SW 1271 (cell line): ENCODE measurements at regions not wholly inside any gene's neighbourhood (a gene's known extent, or its start where the extent isn't known, plus 50 kb on each side); places are given as distances from the start of the nearest gene placed in this dataset.

ENCODE experiments used
- DNase-seq, 2 experiments: peaks; one replicate each; lab custom pipeline; 2025; lab: John Stamatoyannopoulos, UW

GRCh38 chr20:7637184-7637583 lies 303.1 kb downstream of the HAO1 start:
- no peak for DNase-seq

DNA sequence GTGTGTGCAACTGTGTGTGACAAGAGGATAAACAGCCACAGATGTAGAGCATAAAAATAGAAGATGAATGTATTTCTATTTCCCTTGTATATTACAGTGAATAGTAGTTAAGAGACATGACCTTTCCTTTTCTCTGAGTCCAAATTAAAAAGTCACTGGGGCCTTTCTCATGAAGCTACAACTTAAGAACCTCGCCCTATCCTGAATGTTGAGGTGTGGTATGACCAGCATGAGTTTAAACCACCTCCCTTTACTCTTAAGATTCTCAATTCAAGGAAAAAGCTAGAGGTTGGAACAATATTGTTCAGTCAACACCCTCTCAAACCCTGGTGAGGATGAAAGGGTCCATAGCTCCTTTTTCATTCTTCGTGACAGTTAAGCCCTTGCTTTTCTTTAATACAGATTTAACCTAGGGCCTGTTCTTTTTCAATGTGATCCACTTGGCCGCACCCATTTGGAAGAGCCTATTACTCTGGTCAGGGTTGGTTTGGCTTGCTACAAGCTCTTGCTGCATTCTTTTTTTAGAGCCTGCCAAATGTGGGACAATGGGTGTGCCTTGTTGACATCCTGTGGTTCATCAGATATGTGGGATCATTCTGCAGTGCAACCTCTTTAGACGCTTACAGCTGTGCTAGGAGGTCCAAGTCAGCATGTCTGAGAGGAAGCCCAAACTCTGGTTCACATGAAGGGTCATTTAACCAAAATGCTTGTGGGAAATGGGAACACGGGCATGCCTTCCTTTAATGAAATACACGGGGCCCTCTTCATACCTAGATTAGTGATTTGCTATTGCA lies 290.0 kb downstream of the HAO1 start:
- DNase-seq = no peak

DNA sequence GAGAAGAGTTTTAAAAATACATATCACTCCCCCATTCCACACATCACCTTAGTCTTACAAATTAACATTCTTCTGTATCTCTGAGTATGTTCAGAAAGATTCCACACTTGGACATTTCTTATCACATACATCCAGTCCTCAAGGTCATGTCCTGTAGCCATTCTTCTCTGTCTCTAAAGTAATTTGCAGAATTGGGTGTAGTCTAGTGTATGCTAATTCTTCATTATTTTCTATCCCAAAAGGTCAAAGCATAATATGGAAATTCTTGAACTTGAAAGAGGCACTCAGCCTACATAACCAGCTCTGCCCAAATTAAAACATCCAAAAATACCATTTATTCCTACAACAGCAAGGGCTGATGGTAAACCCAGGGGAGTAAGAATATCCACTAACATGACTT lies 286.0 kb downstream of the HAO1 start:
- DNase-seq = no peak

- DNase-seq = no peak
These were observed 283.4 kb downstream of the HAO1 start for GRCh38 chr20:7656687-7657467.

DNA sequence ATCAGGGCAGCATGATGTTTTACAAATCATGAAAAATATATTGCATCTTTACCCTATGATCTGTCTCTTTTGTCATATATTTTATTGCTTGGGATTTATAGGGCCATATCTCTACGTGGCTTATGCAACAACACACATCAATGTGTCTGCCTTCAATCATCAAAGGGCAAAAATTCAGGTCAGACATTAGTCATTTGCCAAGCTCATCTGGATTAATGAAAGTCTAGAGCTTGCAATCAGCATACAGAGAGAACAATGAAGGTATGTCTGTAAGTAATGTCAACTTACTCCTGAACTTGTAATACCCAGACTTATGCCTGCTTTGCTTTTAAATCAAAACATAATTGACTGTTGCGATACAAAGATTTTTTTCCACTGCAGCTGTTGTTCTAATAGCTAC lies 282.7 kb downstream of the HAO1 start:
- DNase-seq = no peak

- no peak for DNase-seq
These were observed 280.1 kb downstream of the HAO1 start for GRCh38 chr20:7660165-7660564.

- no peak for DNase-seq
These were observed 274.9 kb downstream of the HAO1 start for GRCh38 chr20:7665376-7665775.

DNA sequence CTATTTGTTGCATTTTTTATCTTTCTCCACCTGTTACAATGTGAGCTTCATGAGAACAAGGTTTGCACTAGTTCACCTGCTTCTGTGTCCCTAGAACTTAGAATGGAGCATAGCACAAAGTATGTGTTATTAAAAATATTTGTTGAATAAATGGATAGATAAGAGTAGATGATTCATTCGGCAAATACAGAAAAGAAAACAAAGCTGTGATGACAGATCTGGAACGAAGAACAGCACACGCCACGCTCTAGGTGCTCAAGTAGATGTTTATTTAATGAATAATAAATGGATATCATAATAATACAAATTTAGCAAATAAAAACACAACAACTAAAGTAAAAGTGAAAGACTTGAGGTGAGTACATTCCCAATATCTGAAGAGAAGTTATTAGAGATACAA lies 273.1 kb downstream of the HAO1 start:
- no peak for DNase-seq

- DNase-seq = no peak
These were observed 267.7 kb downstream of the HAO1 start for GRCh38 chr20:7672571-7672970.

- no peak for DNase-seq
These were observed 266.4 kb downstream of the HAO1 start for GRCh38 chr20:7673841-7674240.

- DNase-seq = no peak
These were observed 257.3 kb downstream of the HAO1 start for GRCh38 chr20:7682916-7683315.

DNA sequence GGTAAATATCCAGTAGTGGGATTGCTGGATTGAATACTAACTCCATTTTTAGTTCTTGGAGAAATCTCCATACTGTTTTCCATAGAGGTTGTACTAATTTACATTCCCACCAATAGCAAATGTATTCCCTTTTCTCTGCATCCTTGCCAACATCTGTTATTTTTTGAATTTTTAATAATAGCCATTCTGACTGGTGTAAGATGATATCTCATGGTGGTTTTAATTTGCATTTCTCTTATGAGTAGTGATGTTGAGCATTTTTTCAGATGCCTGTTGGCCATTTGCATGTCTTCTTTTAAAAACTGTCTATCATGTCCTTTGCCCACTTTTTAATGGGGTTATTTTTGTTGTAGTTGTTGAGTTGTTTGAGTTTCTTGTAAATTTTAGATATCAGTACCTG lies 253.2 kb downstream of the HAO1 start:
- no peak for DNase-seq

- DNase-seq = no peak
These were observed 251.1 kb downstream of the HAO1 start for GRCh38 chr20:7689151-7689550.

DNA sequence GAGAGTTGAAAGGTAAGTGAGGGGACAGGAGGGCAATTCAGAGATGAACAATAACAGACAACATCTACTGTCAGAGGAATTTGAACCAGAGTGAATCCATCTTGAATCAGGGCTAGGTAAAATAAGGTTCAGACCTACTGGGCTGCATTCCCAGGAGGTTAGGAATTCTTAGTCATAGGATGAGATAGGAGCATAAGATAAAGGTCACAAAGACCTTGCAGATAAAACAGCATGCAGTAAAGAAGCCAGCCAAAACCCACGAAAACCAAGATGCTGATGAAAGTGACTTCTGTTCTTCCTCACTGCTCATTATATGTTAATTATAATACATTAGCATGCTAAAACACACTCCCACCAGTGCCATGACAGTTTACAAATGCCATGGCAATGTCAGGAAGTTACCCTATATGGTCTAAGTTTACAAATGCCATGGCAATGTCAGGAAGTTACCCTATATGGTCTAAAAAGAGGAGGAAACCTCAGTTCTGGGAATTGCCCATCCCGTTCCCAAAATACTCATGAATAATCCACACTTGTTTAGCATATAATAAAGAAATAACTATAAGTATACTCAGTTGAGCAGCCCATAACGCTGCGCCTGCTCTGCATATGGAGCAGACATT lies 248.5 kb downstream of the HAO1 start:
- DNase-seq = no peak

- no peak for DNase-seq
These were observed 247.8 kb downstream of the HAO1 start for GRCh38 chr20:7692478-7692877.

DNA sequence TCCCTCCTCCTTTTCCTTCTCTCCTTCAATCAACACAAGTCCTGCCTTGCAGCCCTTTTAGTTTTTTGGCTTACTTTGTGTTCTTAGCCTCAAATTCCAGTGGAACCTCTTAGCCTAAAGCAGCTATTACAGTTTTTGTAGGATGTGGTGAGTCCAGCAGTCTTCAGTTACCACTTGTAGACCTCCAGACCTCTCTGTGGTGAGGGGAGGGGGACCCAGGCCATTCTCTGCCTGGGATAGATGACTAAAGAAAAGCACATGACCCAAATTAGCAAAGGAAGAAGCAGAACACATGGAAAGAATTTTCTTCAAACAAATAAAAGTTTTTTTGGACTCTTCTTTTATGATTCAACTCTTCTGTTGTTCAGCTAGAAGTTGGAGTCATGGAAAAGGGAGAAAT lies 246.5 kb downstream of the HAO1 start:
- DNase-seq = no peak

DNA sequence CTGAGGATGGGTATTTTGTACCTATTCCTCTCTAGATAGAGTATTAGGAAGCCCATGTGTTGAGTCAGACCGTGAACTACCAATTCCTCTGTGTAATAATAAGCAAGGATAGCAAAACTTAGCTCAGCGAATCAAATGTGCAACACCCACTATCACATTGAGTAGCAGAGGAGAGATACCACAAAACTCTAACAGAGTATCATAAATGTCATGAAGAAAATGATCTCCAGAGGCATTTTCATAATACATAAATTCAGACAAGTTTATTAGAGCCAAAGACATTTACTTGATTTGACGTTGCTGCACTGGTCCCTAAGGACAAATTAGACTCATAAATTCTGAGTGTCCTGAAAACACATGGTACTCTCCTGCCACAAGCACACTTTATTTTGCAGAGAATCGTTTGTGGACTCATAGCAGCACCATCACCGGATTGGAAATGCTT lies 245.2 kb downstream of the HAO1 start:
- no peak for DNase-seq

- DNase-seq = no peak
These were observed 244.6 kb downstream of the HAO1 start for GRCh38 chr20:7695635-7696034.

GRCh38 chr20:7696311-7696710 lies 243.9 kb downstream of the HAO1 start:
- DNase-seq = no peak

- DNase-seq = no peak
These were observed 238.1 kb downstream of the HAO1 start for GRCh38 chr20:7702141-7702540.

DNA sequence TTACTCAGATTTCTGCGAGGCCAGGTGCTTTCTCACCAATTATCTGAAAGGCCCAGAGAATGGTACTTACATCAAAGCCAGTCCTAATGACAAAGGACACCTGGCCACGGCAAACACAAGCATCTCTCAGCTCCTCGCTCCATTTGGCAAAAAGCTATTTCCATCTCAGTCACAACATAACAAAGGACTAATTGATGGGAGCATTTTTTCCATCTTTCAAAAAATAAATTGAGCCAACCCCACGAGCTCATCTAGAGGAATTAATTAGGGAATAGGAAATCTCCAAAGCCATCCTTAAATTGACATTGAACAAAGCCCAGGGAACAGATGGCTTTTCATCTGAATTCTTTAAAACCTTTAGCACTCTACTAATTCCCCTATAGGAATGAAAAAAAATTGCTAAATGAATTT lies 236.7 kb downstream of the HAO1 start:
- no peak for DNase-seq

- DNase-seq = no peak
These were observed 236.3 kb downstream of the HAO1 start for GRCh38 chr20:7703996-7704395.

DNA sequence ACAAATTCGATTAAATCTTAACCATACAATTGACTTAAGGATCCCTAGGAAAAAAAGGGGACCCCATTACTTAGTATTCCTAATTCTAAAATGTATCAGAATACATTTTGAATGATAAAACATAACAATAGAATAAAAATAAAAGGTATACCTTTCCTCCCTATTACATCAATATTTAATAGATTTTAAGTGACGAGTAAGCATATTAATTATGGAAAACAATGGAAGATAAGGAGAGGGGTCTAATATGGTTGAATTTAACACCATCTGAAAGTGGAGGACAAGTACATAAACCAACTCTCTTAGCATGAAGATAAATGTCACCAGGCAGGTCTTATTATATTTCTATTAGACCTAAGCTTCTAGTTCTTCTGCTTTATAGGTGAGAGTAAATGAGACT lies 232.1 kb downstream of the HAO1 start:
- no peak for DNase-seq
